ENCODE measurements at regions not wholly inside any gene's neighbourhood (a gene's known extent, or its start where the extent isn't known, plus 50 kb on each side); places are given as distances from the start of the nearest gene placed in this dataset.

DNA sequence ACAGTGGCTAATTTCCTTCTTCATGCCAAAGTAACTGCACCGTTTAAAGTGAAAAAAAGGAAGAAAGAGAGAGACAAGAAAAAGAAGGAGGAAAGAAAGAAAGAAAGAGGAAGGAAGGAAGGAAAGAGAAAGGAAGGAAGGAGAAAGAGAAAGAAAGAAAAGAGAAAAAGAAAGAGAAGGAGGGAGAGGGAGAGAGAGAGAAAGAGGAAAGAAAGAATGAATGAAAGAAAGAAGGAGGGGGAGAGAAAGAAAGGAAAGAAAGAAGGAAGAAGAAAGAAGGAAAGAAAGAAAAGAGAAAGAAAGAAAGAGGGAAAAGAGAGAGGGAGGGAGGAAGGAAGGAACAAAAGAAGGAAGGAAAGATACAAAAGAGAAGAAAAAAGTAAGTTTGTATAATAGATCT, 100.6 kb downstream of the GTPBP8 start:
- no peak; the same call in 1 of the 2 replicates for TF ChIP-seq TARDBP (IDR thresholded peaks at IDR 0.05)
- no peak for TF ChIP-seq FOXK2 (IDR thresholded peaks at IDR 0.05)
- TF ChIP-seq FOXA1 (IDR thresholded peaks at IDR 0.05), result no peak
- no peak for TF ChIP-seq SP1 (IDR thresholded peaks at IDR 0.05)
- no peak for TF ChIP-seq ZNF384 (IDR thresholded peaks at IDR 0.05)
- TF ChIP-seq LEF1 (IDR thresholded peaks at IDR 0.05; ENCODE audit: borderline replicate concordance), result no peak
- no peak for TF ChIP-seq FOXM1 (IDR thresholded peaks at IDR 0.05; ENCODE audit: borderline replicate concordance)
- TF ChIP-seq L3MBTL2 (conservative IDR thresholded peaks at IDR 0.05), result no peak
- peak; percentile 55; the same call in 1 of the 2 replicates for TF ChIP-seq SUZ12 (IDR thresholded peaks at IDR 0.05)
- TF ChIP-seq HDGF (IDR thresholded peaks at IDR 0.05; ENCODE audit: borderline replicate concordance), result no peak
- TF ChIP-seq BHLHE40 (IDR thresholded peaks at IDR 0.05; ENCODE audit: borderline replicate concordance), result no peak
- no peak for TF ChIP-seq NFRKB (IDR thresholded peaks at IDR 0.05)

All from HEK293T (cell line).